ENCODE measurements at regions not wholly inside any gene's neighbourhood (a gene's known extent, or its start where the extent isn't known, plus 50 kb on each side); places are given as distances from the start of the nearest gene placed in this dataset.

GRCh38 chr19:30175987-30176386 lies 196.2 kb upstream of the ZNF536 start:
- TF ChIP-seq CTCF (IDR thresholded peaks at IDR 0.05), result no peak
- no peak for TF ChIP-seq POLR2A (IDR thresholded peaks at IDR 0.05)
